Erythroblast (primary cell): ENCODE measurements at regions not wholly inside any gene's neighbourhood (a gene's known extent, or its start where the extent isn't known, plus 50 kb on each side); places are given as distances from the start of the nearest gene placed in this dataset.

Experiments
- GATA1 ChIP-seq: IDR thresholded peaks from 2 replicates; pipeline ENCODE4 v1.6.1; 2011; ENCODE audit warnings: low read depth, mild to moderate bottlenecking, control low read depth, low read length, moderate library complexity
- POLR2A ChIP-seq: IDR thresholded peaks from 2 replicates; pipeline ENCODE4 v1.6.1; 2011; ENCODE audit warnings: mild to moderate bottlenecking, low read length

- TF ChIP-seq POLR2A (no peak), GATA1 (no peak)
Observed at GRCh38 chr18:57950542-57950941, 93.5 kb upstream of the NEDD4L start.
